Suprapubic skin (tissue), 4 donors: ENCODE measurements at regions not wholly inside any gene's neighbourhood (a gene's known extent, or its start where the extent isn't known, plus 50 kb on each side); places are given as distances from the start of the nearest gene placed in this dataset.

Experiments
- DNase-seq, 2 donors: peaks; one replicate each; pipeline ENCODE4 v3.0.0-alpha.2; 2019; ENCODE audit warnings: low spot score in 2 of 2
- H3K27ac ChIP-seq: fragments of 200-600 bp; sonication (generic); one replicate; pipeline ENCODE4 v1.5.1; 2019
- H3K27me3 ChIP-seq: fragments of 200-600 bp; sonication (generic); one replicate; pipeline ENCODE4 v1.5.1; 2019
- H3K36me3 ChIP-seq: fragments of 200-600 bp; sonication (generic); one replicate; pipeline ENCODE4 v1.5.1; 2019
- H3K4me1 ChIP-seq: fragments of 200-600 bp; sonication (generic); one replicate; pipeline ENCODE4 v1.5.1; 2019
- H3K4me3 ChIP-seq: fragments of 200-600 bp; sonication (generic); one replicate; pipeline ENCODE4 v1.5.1; 2019; ENCODE audit warnings: mild to moderate bottlenecking
- H3K9me3 ChIP-seq: fragments of 200-600 bp; sonication (generic); one replicate; pipeline ENCODE4 v1.5.1; 2019
- CTCF ChIP-seq, 2 donors: fragments of 200-600 bp in 1 of 2; fragments of 450-650 bp in 1 of 2; sonication (generic) in 1 of 2; IDR thresholded peaks; one replicate each; pipeline ENCODE4 v1.5.1; 2016 to 2019; ENCODE audit warnings: antibody characterized with exemption in 2 of 2, mild to moderate bottlenecking in 1 of 2, moderate library complexity in 1 of 2
- EP300 ChIP-seq: sonication (generic); formaldehyde crosslinking; IDR thresholded peaks from one replicate; pipeline ENCODE4 v1.6.1; 2017; ENCODE audit warnings: antibody characterized with exemption
- POLR2A ChIP-seq, 2 donors: fragments of 450-650 bp; IDR thresholded peaks; one replicate each; pipeline ENCODE4 v1.6.1; 2017; ENCODE audit warnings: antibody characterized with exemption in 2 of 2, mild to moderate bottlenecking in 2 of 2, moderate library complexity in 2 of 2
- POLR2AphosphoS5 ChIP-seq, 3 donors: sonication (generic); formaldehyde crosslinking; IDR thresholded peaks; one replicate each; pipeline ENCODE4 v1.6.1; 2017; ENCODE audit warnings: antibody characterized with exemption in 3 of 3
- WGBS: methylation state at CpG from one replicate; pipeline ENCODE4 v1.1.5; 2018; 5-methylcytosine and 5-hydroxymethylcytosine counted together

- Histone ChIP-seq H3K4me3 (no peak overlapping the region), H3K4me1 (no peaks in the 10 kb centered on the region), H3K27me3 (no peaks in the 10 kb centered on the region), H3K27ac (no peak overlapping the region), H3K9me3 (no peaks in the 10 kb centered on the region), H3K36me3 (no peaks in the 10 kb centered on the region)
- TF ChIP-seq CTCF (IDR thresholded peaks at IDR 0.05) (no peak), EP300 (no peak)
- 69% methylated on average over 1 of the region's 1 CpG for WGBS
- DNase-seq = no peak
Measured at GRCh38 chr11:81916451-81916850, 817.2 kb downstream of the FAM181B start.

- TF ChIP-seq EP300 (no peak), POLR2A (IDR thresholded peaks at IDR 0.05) (no peak), POLR2AphosphoS5 (IDR thresholded peaks at IDR 0.05) (no peak), CTCF (IDR thresholded peaks at IDR 0.05) (no peak)
- H3K27ac ChIP-seq = no peak overlapping the region
- no peak for DNase-seq
- H3K36me3 ChIP-seq = no peaks in the 10 kb centered on the region
- no peaks in the 10 kb centered on the region for H3K27me3 ChIP-seq
- H3K9me3 ChIP-seq = no peaks in the 10 kb centered on the region
- no peak overlapping the region for H3K4me3 ChIP-seq
- H3K4me1 ChIP-seq = no peaks in the 10 kb centered on the region
Measured at GRCh38 chr11:81915045-81915444, 818.6 kb downstream of the FAM181B start.

GRCh38 chr11:81913793-81914192 is 819.9 kb downstream of the FAM181B start:
- no peak for TF ChIP-seq EP300
- no peak for TF ChIP-seq POLR2A (IDR thresholded peaks at IDR 0.05)
- TF ChIP-seq CTCF (IDR thresholded peaks at IDR 0.05) = no peak
- TF ChIP-seq POLR2AphosphoS5 (IDR thresholded peaks at IDR 0.05) = no peak
- no peaks in the 10 kb centered on the region for H3K27me3 ChIP-seq

GRCh38 chr11:81907996-81908395 is 825.7 kb downstream of the FAM181B start:
- no peak overlapping the region for H3K27ac ChIP-seq
- no peaks in the 10 kb centered on the region for H3K4me1 ChIP-seq
- H3K36me3 ChIP-seq = no peaks in the 10 kb centered on the region
- H3K4me3 ChIP-seq = no peak overlapping the region
- no peak for DNase-seq
- WGBS = 34% methylated on average over 2 of the region's 2 CpGs
- H3K9me3 ChIP-seq = no peaks in the 10 kb centered on the region
- TF ChIP-seq EP300 (no peak), POLR2AphosphoS5 (IDR thresholded peaks at IDR 0.05) (no peak), CTCF (IDR thresholded peaks at IDR 0.05) (no peak), POLR2A (IDR thresholded peaks at IDR 0.05) (no peak)
- H3K27me3 ChIP-seq = no peaks in the 10 kb centered on the region

More at GRCh38 chr11:81913793-81914192, 819.9 kb downstream of the FAM181B start:
- H3K4me3 ChIP-seq = no peak overlapping the region
- no peaks in the 10 kb centered on the region for H3K4me1 ChIP-seq
- H3K36me3 ChIP-seq = no peaks in the 10 kb centered on the region
- 93% methylated on average over 1 of the region's 1 CpG for WGBS
- no peak for DNase-seq
- no peak overlapping the region for H3K27ac ChIP-seq
- H3K9me3 ChIP-seq = no peaks in the 10 kb centered on the region

GRCh38 chr11:81899156-81899555 is 834.5 kb downstream of the FAM181B start:
- no peaks in the 10 kb centered on the region for H3K9me3 ChIP-seq
- no peak for TF ChIP-seq EP300
- no peaks in the 10 kb centered on the region for H3K27me3 ChIP-seq
- no peak overlapping the region for H3K4me3 ChIP-seq
- no peak for DNase-seq
- WGBS = 18% methylated on average over 1 of the region's 1 CpG
- H3K4me1 ChIP-seq = no peaks in the 10 kb centered on the region
- no peaks in the 10 kb centered on the region for H3K36me3 ChIP-seq
- H3K27ac ChIP-seq = no peak overlapping the region

- WGBS = 84% methylated on average over 2 of the region's 2 CpGs
- Histone ChIP-seq H3K27ac (no peak overlapping the region), H3K4me1 (no peaks in the 10 kb centered on the region), H3K4me3 (no peak overlapping the region), H3K9me3 (no peaks in the 10 kb centered on the region), H3K27me3 (no peaks in the 10 kb centered on the region), H3K36me3 (no peaks in the 10 kb centered on the region)
- TF ChIP-seq CTCF (IDR thresholded peaks at IDR 0.05) (no peak), POLR2A (IDR thresholded peaks at IDR 0.05) (no peak), EP300 (no peak), POLR2AphosphoS5 (IDR thresholded peaks at IDR 0.05) (no peak)
- no peak for DNase-seq
Measured at GRCh38 chr11:81897639-81898038, 836.0 kb downstream of the FAM181B start.
